ENCODE measurements at regions not wholly inside any gene's neighbourhood (a gene's known extent, or its start where the extent isn't known, plus 50 kb on each side); places are given as distances from the start of the nearest gene placed in this dataset.

DNA sequence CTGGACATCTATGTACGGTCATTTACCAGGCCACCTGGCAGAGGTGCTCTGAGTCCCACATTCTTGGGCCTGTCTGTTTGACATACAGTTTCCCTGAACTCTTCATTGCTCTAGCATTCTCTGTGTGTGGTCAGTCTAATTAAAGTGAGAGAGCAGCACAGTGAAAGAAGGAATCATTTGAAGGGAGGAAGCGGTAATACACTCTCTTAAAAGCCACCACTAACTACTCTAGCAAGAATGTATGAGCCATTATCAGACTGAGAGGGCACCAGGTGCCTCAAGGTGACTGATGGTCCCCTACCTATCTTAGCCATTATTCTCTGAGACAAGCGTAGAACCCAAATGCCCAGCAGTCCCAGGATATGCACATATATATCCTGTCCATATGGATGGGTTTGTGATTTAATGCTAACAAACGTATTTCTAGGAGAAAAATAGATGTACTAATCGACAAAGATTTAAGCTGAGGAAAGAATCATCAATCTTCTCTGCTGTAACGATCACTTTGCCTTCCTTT is 527.2 kb downstream of the PRELID2 start:
- in situ Hi-C loops (cut with MboI; ENCODE audit: low sequenced_read_pairs, unreplicated experiment) = no loop called here
- DNase-seq (ENCODE audit: low spot score) = no peak

DNA sequence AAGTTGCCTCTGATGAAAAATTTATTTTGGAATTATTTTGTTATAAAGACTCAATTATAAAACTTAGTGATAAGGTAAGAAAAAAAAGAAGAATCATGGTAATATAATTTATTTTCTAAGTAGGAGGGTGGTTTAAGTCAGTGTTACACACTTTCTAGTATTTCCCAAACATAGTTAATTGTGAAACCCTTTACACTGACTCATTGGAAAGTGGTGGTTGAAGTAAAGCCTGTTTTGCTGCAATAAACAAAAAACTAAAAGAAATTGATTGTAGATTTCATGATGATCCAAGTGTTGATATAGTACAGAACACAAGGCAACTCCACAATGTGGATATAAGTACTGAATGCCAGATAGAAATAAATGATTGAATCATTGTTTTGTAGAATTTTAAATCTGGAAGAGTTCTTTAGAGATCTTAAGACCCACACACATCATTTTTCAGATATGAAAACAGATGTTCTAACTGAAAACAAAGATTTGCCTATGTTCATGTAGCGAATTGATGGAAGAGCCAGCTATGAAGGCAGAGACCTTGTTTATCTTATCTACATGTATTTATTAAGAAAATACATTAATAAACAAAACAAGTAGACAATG is 539.8 kb downstream of the PRELID2 start:
- in situ Hi-C loops (cut with MboI; ENCODE audit: low sequenced_read_pairs, unreplicated experiment) = no loop called here
- no peak for DNase-seq (ENCODE audit: low spot score)
- TF ChIP-seq, protein P1, sequence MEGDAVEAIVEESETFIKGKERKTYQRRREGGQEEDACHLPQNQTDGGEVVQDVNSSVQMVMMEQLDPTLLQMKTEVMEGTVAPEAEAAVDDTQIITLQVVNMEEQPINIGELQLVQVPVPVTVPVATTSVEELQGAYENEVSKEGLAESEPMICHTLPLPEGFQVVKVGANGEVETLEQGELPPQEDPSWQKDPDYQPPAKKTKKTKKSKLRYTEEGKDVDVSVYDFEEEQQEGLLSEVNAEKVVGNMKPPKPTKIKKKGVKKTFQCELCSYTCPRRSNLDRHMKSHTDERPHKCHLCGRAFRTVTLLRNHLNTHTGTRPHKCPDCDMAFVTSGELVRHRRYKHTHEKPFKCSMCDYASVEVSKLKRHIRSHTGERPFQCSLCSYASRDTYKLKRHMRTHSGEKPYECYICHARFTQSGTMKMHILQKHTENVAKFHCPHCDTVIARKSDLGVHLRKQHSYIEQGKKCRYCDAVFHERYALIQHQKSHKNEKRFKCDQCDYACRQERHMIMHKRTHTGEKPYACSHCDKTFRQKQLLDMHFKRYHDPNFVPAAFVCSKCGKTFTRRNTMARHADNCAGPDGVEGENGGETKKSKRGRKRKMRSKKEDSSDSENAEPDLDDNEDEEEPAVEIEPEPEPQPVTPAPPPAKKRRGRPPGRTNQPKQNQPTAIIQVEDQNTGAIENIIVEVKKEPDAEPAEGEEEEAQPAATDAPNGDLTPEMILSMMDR (IDR thresholded peaks at IDR 0.05; ENCODE audit: borderline replicate concordance, control extremely low read depth, extremely low read depth, insufficient read depth, missing control alignments) = no peak

More for the DNA sequence above, 527.2 kb downstream of the PRELID2 start:
- TF ChIP-seq, protein P1 (IDR thresholded peaks at IDR 0.05; ENCODE audit: borderline replicate concordance, control extremely low read depth, extremely low read depth, insufficient read depth, missing control alignments) = no peak

DNA sequence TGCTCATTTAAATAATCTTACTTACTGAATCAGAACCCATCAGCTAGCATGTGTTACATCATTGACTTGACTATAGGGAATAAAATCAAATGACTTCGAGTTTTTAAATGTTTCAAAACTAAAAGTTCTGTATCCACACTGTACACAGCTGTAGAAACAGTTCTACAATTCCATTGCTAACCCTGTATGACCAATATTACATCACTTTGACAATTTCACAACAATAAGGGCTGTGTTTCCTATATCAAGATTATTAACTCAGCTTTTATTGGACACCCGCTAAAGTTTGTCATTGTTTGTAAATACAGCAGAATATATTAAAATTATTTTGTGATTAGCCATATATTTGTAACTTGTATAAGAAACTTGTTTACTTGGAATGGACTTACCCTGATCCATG is 540.8 kb downstream of the PRELID2 start:
- in situ Hi-C loops (cut with MboI; ENCODE audit: low sequenced_read_pairs, unreplicated experiment) = no loop called here
- TF ChIP-seq, protein P1 (IDR thresholded peaks at IDR 0.05; ENCODE audit: borderline replicate concordance, control extremely low read depth, extremely low read depth, insufficient read depth, missing control alignments) = no peak

DNA sequence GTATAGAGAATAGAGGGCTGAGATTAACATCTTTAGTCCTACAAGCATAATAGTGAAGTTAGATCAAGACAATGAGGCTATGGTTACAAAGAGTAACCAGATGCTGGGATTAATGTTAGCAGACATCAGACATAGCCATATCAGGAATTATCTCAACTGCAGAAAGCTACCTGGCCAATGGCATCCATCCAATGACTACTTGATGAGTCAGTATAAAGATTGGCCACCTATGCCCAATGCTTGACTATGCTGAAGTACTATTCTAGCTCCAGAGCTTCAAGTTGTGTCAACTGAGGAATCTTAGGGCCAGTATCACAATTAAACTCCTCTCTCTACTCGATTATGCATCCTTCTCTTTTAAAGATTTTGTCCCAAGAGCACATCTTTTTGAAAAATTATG is 541.4 kb downstream of the PRELID2 start:
- in situ Hi-C loops (cut with MboI; ENCODE audit: low sequenced_read_pairs, unreplicated experiment) = no loop called here
- DNase-seq (ENCODE audit: low spot score) = no peak
- TF ChIP-seq, protein P1 (IDR thresholded peaks at IDR 0.05; ENCODE audit: borderline replicate concordance, control extremely low read depth, extremely low read depth, insufficient read depth, missing control alignments) = no peak

More for the DNA sequence above, 540.8 kb downstream of the PRELID2 start:
- DNase-seq (ENCODE audit: low spot score) = no peak

DNA sequence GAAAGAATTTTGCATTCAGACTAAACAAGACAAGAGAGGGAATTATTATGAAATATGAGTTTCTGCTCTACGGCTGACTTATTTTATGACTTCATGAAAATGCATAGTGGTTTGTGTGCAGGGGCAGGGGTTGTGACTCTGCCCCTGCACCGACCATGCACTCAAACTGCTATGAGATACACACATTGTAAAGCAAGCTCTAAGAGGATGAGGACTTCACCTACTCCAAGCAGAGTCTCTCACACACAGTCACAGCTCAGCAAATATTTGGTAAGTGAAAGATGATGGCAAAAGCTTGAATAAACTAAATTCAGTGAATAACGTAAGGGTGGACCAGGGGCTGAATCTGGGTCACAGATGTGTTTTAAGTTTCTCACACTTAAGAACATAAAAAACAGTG is 542.9 kb downstream of the PRELID2 start:
- in situ Hi-C loops (cut with MboI; ENCODE audit: low sequenced_read_pairs, unreplicated experiment) = no loop called here
- TF ChIP-seq, protein P1 (IDR thresholded peaks at IDR 0.05; ENCODE audit: borderline replicate concordance, control extremely low read depth, extremely low read depth, insufficient read depth, missing control alignments) = no peak
- no peak for DNase-seq (ENCODE audit: low spot score)

DNA sequence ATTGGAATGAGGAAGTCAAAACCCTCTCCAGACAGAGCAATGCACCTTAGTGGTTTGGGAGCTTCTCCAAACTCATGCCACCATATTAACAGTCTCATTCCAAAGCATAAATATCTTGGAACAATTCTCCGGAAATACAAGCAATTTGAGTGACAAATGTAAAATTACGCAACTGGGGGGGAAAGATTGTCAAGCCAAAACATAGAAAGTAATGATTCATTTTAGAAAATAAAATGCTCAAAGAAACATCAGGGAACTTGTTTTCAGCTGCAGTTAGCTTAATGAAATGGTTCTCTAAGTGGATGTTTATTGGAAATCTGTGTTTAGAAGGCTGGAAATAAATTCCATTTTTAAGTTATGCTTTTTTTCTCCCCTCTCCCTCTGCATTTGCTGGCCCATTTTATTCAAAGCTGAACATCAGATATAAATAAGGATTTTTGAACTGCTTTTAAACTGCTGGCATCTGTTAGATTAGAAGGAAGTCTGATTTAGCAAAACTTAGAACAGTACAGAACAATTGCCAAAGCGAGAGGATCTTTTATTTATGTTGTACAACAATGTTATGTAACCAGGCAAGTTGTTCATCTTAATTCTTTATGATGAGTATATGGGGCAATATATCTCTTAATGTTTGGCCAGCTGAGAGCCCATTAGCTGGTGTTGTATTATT is 551.9 kb downstream of the PRELID2 start:
- in situ Hi-C loops (cut with MboI; ENCODE audit: low sequenced_read_pairs, unreplicated experiment) = no loop called here
- no peak for DNase-seq (ENCODE audit: low spot score)

More for the DNA sequence above, 551.9 kb downstream of the PRELID2 start:
- TF ChIP-seq, protein P1 (IDR thresholded peaks at IDR 0.05; ENCODE audit: borderline replicate concordance, control extremely low read depth, extremely low read depth, insufficient read depth, missing control alignments) = no peak

All from GM13976 (cell line).